ENCODE measurements at regions not wholly inside any gene's neighbourhood (a gene's known extent, or its start where the extent isn't known, plus 50 kb on each side); places are given as distances from the start of the nearest gene placed in this dataset.

DNA sequence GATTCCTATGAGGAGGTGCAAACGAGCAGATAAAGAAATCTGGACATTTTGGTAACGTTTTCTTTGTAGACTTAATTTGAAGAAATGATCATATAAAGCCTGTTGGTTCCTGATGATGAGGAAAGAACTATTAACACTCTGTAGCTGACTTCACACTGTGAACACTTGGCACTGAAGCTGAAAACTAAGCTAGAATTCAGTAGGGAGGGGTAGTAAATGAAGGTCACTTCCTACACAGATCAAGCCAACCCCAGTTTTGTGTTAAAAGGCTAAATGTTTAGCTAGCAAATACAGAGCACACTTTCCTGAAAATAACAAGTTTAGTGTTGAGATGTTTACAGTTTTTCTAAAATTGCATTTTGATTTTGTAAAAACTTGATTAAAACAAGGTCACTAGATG is 296.2 kb upstream of the PRDM1 start:
- no peak overlapping the region for H2AFZ ChIP-seq
- Mint-ChIP-seq H3K9me3 (no peaks in the 10 kb centered on the region), H3K27me3 (ENCODE audit: insufficient read depth, low read depth, poor library complexity) (no peaks in the 10 kb centered on the region)

More for the DNA sequence above, 296.2 kb upstream of the PRDM1 start:
- peaks cover 1% of the 10 kb centered on the region; the same call in 1 of the 2 replicates for H3K9me2 ChIP-seq (ENCODE audit: insufficient read depth)
- Mint-ChIP-seq H3K27ac (no peak overlapping the region), H3K4me1 (peaks cover 10% of the 10 kb centered on the region; the same call in 2 of the 3 replicates), H3K4me3 (no peak overlapping the region), H3K36me3 (ENCODE audit: low read depth) (no peaks in the 10 kb centered on the region)
- no peak overlapping the region for H3K4me3 ChIP-seq
- DNase-seq (ENCODE audit: low spot score) (no peak), ATAC-seq (no peak)
- H3K79me2 ChIP-seq (replicated peaks; ENCODE audit: insufficient read depth): no peaks in the 10 kb centered on the region
- H3F3A ChIP-seq (replicated peaks; ENCODE audit: low read depth): no peaks in the 10 kb centered on the region
- no peaks in the 10 kb centered on the region for H4K20me1 ChIP-seq (replicated peaks; ENCODE audit: insufficient read depth)
- TF ChIP-seq POLR2AphosphoS5 (IDR thresholded peaks at IDR 0.05; ENCODE audit: low read depth) (no peak), STAT1 (IDR thresholded peaks at IDR 0.05; ENCODE audit: unreplicated experiment) (no peak), NANOG (IDR thresholded peaks at IDR 0.05; ENCODE audit: borderline replicate concordance) (no peak), CREB1 (CRISPR knock-in tag; IDR thresholded peaks at IDR 0.05; ENCODE audit: low read depth) (no peak), ZNF114 (CRISPR knock-in tag; IDR thresholded peaks at IDR 0.05) (no peak), JUNB (IDR thresholded peaks at IDR 0.05; ENCODE audit: unreplicated experiment) (no peak), EZH2 (IDR thresholded peaks at IDR 0.05; ENCODE audit: low read depth, unreplicated experiment) (no peak), EZH2phosphoT487 (IDR thresholded peaks at IDR 0.05; ENCODE audit: unreplicated experiment) (no peak), ZNF331 (CRISPR knock-in tag; IDR thresholded peaks at IDR 0.05; ENCODE audit: low read depth) (no peak)
- TF ChIP-seq, protein P1, sequence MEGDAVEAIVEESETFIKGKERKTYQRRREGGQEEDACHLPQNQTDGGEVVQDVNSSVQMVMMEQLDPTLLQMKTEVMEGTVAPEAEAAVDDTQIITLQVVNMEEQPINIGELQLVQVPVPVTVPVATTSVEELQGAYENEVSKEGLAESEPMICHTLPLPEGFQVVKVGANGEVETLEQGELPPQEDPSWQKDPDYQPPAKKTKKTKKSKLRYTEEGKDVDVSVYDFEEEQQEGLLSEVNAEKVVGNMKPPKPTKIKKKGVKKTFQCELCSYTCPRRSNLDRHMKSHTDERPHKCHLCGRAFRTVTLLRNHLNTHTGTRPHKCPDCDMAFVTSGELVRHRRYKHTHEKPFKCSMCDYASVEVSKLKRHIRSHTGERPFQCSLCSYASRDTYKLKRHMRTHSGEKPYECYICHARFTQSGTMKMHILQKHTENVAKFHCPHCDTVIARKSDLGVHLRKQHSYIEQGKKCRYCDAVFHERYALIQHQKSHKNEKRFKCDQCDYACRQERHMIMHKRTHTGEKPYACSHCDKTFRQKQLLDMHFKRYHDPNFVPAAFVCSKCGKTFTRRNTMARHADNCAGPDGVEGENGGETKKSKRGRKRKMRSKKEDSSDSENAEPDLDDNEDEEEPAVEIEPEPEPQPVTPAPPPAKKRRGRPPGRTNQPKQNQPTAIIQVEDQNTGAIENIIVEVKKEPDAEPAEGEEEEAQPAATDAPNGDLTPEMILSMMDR (conservative IDR thresholded peaks at IDR 0.05; ENCODE audit: low read depth in 2 of 2): no peak
- TF ChIP-seq, protein P2, sequence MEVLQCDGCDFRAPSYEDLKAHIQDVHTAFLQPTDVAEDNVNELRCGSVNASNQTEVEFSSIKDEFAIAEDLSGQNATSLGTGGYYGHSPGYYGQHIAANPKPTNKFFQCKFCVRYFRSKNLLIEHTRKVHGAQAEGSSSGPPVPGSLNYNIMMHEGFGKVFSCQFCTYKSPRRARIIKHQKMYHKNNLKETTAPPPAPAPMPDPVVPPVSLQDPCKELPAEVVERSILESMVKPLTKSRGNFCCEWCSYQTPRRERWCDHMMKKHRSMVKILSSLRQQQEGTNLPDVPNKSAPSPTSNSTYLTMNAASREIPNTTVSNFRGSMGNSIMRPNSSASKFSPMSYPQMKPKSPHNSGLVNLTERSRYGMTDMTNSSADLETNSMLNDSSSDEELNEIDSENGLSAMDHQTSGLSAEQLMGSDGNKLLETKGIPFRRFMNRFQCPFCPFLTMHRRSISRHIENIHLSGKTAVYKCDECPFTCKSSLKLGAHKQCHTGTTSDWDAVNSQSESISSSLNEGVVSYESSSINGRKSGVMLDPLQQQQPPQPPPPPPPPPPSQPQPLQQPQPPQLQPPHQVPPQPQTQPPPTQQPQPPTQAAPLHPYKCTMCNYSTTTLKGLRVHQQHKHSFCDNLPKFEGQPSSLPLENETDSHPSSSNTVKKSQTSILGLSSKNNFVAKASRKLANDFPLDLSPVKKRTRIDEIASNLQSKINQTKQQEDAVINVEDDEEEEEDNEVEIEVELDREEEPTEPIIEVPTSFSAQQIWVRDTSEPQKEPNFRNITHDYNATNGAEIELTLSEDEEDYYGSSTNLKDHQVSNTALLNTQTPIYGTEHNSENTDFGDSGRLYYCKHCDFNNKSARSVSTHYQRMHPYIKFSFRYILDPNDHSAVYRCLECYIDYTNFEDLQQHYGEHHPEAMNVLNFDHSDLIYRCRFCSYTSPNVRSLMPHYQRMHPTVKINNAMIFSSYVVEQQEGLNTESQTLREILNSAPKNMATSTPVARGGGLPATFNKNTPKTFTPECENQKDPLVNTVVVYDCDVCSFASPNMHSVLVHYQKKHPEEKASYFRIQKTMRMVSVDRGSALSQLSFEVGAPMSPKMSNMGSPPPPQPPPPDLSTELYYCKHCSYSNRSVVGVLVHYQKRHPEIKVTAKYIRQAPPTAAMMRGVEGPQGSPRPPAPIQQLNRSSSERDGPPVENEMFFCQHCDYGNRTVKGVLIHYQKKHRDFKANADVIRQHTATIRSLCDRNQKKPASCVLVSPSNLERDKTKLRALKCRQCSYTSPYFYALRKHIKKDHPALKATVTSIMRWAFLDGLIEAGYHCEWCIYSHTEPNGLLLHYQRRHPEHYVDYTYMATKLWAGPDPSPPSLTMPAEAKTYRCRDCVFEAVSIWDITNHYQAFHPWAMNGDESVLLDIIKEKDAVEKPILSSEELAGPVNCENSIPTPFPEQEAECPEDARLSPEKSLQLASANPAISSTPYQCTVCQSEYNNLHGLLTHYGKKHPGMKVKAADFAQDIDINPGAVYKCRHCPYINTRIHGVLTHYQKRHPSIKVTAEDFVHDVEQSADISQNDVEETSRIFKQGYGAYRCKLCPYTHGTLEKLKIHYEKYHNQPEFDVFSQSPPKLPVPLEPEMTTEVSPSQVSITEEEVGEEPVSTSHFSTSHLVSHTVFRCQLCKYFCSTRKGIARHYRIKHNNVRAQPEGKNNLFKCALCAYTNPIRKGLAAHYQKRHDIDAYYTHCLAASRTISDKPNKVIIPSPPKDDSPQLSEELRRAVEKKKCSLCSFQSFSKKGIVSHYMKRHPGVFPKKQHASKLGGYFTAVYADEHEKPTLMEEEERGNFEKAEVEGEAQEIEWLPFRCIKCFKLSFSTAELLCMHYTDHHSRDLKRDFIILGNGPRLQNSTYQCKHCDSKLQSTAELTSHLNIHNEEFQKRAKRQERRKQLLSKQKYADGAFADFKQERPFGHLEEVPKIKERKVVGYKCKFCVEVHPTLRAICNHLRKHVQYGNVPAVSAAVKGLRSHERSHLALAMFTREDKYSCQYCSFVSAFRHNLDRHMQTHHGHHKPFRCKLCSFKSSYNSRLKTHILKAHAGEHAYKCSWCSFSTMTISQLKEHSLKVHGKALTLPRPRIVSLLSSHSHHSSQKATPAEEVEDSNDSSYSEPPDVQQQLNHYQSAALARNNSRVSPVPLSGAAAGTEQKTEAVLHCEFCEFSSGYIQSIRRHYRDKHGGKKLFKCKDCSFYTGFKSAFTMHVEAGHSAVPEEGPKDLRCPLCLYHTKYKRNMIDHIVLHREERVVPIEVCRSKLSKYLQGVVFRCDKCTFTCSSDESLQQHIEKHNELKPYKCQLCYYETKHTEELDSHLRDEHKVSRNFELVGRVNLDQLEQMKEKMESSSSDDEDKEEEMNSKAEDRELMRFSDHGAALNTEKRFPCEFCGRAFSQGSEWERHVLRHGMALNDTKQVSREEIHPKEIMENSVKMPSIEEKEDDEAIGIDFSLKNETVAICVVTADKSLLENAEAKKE (CRISPR knock-in tag; IDR thresholded peaks at IDR 0.05): no peak
- TF ChIP-seq, protein P3, sequence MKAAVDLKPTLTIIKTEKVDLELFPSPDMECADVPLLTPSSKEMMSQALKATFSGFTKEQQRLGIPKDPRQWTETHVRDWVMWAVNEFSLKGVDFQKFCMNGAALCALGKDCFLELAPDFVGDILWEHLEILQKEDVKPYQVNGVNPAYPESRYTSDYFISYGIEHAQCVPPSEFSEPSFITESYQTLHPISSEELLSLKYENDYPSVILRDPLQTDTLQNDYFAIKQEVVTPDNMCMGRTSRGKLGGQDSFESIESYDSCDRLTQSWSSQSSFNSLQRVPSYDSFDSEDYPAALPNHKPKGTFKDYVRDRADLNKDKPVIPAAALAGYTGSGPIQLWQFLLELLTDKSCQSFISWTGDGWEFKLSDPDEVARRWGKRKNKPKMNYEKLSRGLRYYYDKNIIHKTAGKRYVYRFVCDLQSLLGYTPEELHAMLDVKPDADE (IDR thresholded peaks at IDR 0.05): no peak
- TF ChIP-seq, protein P4, sequence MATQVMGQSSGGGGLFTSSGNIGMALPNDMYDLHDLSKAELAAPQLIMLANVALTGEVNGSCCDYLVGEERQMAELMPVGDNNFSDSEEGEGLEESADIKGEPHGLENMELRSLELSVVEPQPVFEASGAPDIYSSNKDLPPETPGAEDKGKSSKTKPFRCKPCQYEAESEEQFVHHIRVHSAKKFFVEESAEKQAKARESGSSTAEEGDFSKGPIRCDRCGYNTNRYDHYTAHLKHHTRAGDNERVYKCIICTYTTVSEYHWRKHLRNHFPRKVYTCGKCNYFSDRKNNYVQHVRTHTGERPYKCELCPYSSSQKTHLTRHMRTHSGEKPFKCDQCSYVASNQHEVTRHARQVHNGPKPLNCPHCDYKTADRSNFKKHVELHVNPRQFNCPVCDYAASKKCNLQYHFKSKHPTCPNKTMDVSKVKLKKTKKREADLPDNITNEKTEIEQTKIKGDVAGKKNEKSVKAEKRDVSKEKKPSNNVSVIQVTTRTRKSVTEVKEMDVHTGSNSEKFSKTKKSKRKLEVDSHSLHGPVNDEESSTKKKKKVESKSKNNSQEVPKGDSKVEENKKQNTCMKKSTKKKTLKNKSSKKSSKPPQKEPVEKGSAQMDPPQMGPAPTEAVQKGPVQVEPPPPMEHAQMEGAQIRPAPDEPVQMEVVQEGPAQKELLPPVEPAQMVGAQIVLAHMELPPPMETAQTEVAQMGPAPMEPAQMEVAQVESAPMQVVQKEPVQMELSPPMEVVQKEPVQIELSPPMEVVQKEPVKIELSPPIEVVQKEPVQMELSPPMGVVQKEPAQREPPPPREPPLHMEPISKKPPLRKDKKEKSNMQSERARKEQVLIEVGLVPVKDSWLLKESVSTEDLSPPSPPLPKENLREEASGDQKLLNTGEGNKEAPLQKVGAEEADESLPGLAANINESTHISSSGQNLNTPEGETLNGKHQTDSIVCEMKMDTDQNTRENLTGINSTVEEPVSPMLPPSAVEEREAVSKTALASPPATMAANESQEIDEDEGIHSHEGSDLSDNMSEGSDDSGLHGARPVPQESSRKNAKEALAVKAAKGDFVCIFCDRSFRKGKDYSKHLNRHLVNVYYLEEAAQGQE (IDR thresholded peaks at IDR 0.05; ENCODE audit: unreplicated experiment): no peak
- no peaks in the 10 kb centered on the region for H3K36me3 ChIP-seq (ENCODE audit: insufficient read depth)
- no peaks in the 10 kb centered on the region for H3K27me3 ChIP-seq (ENCODE audit: insufficient read depth)
- H3K27ac ChIP-seq (ENCODE audit: low read depth): no peak overlapping the region
- no peaks in the 10 kb centered on the region; the same call in none of the 2 replicates for H3K4me1 ChIP-seq (ENCODE audit: insufficient read depth)
- H3K4me2 ChIP-seq: no peak overlapping the region
